Neutrophil (primary cell): ENCODE measurements at regions not wholly inside any gene's neighbourhood (a gene's known extent, or its start where the extent isn't known, plus 50 kb on each side); places are given as distances from the start of the nearest gene placed in this dataset.

Source experiments
- H3K27ac ChIP-seq: fragments of 200-600 bp; sonication (generic); 2 replicates; pipeline ENCODE4 v1.5.1; 2016; ENCODE audit warnings: mild to moderate bottlenecking, moderate library complexity
- H3K27me3 ChIP-seq: fragments of 200-600 bp; sonication (generic); 2 replicates; pipeline ENCODE4 v1.6.0; 2016; ENCODE audit warnings: mild to moderate bottlenecking
- H3K36me3 ChIP-seq: fragments of 200-600 bp; sonication (generic); 2 replicates; pipeline ENCODE4 v1.5.1; 2017
- H3K4me1 ChIP-seq, 2 experiments: fragments of 200-600 bp in 1 of 2; sonication (generic) in 1 of 2; 1 replicate in 1 of 2; 2 replicates in 1 of 2; pipeline versions ENCODE4 v1.5.1 to v1.6.1; 2013 to 2016; ENCODE audit warnings: low read depth in 1 of 2, low read length in 1 of 2, mild to moderate bottlenecking in 1 of 2, moderate library complexity in 1 of 2; ENCODE audit not compliant: control insufficient read depth in 1 of 2, insufficient read depth in 1 of 2
- H3K4me3 ChIP-seq, 2 experiments: fragments of 200-600 bp in 1 of 2; sonication (generic) in 1 of 2; 1 replicate in 1 of 2; 2 replicates in 1 of 2; pipeline ENCODE4 v1.5.1; 2013 to 2016; ENCODE audit warnings: low read depth in 1 of 2, low read length in 1 of 2, mild to moderate bottlenecking in 1 of 2, moderate library complexity in 1 of 2
- H3K9me3 ChIP-seq: fragments of 200-600 bp; sonication (generic); 2 replicates; pipeline ENCODE4 v1.5.1; 2016
- CTCF ChIP-seq: fragments of 200-600 bp; sonication (generic); IDR thresholded peaks from 2 replicates; pipeline ENCODE4 v1.5.1; 2016; ENCODE audit warnings: antibody characterized with exemption

- Histone ChIP-seq H3K27me3 (no peaks in the 10 kb centered on the region), H3K27ac (no peak overlapping the region), H3K9me3 (no peaks in the 10 kb centered on the region), H3K4me3 (no peak overlapping the region), H3K4me1 (peaks cover 16 to 22% of the 10 kb centered on the region in 2 experiments), H3K36me3 (no peaks in the 10 kb centered on the region)
- TF ChIP-seq CTCF = no peak
Measured at GRCh38 chr20:22681591-22682248, 97.3 kb upstream of the FOXA2 start.

DNA sequence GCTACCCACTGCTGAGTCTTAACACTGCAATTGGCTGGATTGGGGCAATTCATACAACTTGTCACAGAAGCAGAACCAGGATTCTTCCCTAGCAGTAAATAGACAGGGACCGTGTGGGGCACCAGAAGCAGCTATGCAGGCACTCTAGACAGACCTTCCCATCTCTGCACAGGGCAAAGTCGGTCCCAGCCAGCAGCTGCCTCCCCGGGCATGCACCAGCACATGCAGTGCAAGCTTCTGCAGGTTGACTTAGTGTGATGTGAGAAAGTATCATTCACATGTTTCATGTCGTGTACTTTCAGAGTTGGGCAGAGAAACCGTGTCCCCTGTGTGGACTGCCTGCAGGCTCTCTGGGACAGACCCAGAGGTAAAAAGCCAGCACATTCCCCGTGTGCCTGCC is 98.0 kb upstream of the FOXA2 start:
- peaks cover 16 to 22% of the 10 kb centered on the region in 2 experiments for H3K4me1 ChIP-seq
- no peak for TF ChIP-seq CTCF
- no peak overlapping the region for H3K4me3 ChIP-seq
- no peaks in the 10 kb centered on the region for H3K27me3 ChIP-seq
- H3K9me3 ChIP-seq = no peaks in the 10 kb centered on the region
- H3K36me3 ChIP-seq = no peaks in the 10 kb centered on the region
- H3K27ac ChIP-seq = no peak overlapping the region

- Histone ChIP-seq H3K36me3 (no peaks in the 10 kb centered on the region), H3K27me3 (no peaks in the 10 kb centered on the region), H3K4me1 (peaks cover 16 to 28% of the 10 kb centered on the region in 2 experiments), H3K4me3 (no peak overlapping the region), H3K9me3 (no peaks in the 10 kb centered on the region), H3K27ac (no peak overlapping the region)
- no peak for TF ChIP-seq CTCF
Measured at GRCh38 chr20:22684072-22684762, 99.8 kb upstream of the FOXA2 start.

DNA sequence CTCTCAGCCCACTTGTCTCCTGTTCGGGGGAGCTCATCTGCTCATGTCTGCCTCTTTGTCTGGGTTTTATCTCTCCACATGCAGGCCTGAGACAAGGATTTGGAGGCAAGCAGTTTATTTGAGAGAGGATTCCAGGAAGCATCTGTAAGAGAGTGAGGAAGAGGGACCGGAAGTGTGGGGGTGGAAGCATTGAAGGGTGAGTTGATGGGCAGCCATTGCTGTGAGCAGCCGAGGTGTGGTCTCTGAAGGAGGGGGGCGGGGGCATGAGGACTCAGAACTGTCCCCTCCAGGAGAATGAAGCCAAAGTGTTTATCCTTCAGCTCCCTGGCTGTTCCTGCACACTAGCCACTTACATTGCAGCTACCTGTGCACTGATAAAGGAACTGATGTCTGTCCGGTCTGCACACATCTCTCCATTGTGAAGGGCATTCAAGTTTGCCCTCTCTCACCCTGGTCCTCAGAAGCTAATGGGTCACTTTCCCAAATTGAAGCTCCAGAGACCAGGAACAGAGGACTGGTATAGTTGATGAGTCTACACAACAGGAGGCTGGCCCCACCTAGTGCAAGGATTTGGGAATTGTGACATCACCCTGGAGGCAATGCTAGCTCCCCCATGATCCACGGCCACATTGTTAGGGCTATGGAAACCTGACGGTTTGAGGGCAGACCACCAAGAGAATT is 100.5 kb upstream of the FOXA2 start:
- Histone ChIP-seq H3K4me3 (no peak overlapping the region), H3K27ac (no peak overlapping the region), H3K27me3 (no peaks in the 10 kb centered on the region), H3K36me3 (no peaks in the 10 kb centered on the region), H3K9me3 (no peaks in the 10 kb centered on the region), H3K4me1 (peaks cover 16 to 28% of the 10 kb centered on the region in 2 experiments)
- no peak for TF ChIP-seq CTCF

DNA sequence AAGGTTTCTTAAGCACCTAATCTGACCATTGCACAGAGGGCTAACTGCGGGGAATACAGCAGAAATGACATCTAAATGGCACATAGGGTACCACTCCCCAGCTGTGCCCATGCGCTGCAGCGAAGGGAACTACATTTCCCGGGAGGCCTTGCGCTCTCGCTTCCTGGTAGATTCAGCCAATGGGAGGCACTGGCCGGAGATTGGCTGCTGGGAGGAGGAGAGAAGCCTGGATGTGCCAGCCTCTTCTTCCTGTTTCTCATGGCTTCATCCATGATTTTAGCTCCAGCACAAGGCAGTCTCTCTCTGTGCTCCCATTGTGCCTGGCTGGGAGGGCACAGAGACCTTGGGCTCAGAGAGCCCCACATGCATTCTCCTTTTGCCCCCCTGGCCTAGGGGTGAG is 101.7 kb upstream of the FOXA2 start:
- H3K4me3 ChIP-seq = no peak overlapping the region
- TF ChIP-seq CTCF = no peak

More for the DNA sequence above, 101.7 kb upstream of the FOXA2 start:
- peaks cover 16 to 28% of the 10 kb centered on the region in 2 experiments for H3K4me1 ChIP-seq
- H3K36me3 ChIP-seq = no peaks in the 10 kb centered on the region
- H3K9me3 ChIP-seq = no peaks in the 10 kb centered on the region
- H3K27me3 ChIP-seq = no peaks in the 10 kb centered on the region
- no peak overlapping the region for H3K27ac ChIP-seq
